DMS53 (cell line): ENCODE measurements at regions not wholly inside any gene's neighbourhood (a gene's known extent, or its start where the extent isn't known, plus 50 kb on each side); places are given as distances from the start of the nearest gene placed in this dataset.
A peak's percentile ranks its signal among the peaks of the same experiment; 100 is the strongest.
"Not testable (repeated sequence)": the region's sequence is repeated elsewhere in the genome, so short reads cannot be mapped to it uniquely, and the experiment has no call there.

ENCODE experiments used
- DNase-seq: peaks from one replicate; lab custom pipeline; 2025; lab: John Stamatoyannopoulos, UW

GRCh38 chr10:60569681-60570080 lies 180.0 kb upstream of the ANK3 start:
- no peak for DNase-seq

GRCh38 chr10:60566096-60566495 lies 176.4 kb upstream of the ANK3 start:
- DNase-seq: no peak

GRCh38 chr10:60565492-60565891 lies 175.8 kb upstream of the ANK3 start:
- DNase-seq: no peak

- no peak for DNase-seq
Measured at GRCh38 chr10:60564475-60564874, 174.8 kb upstream of the ANK3 start.

- DNase-seq: no peak
Measured at GRCh38 chr10:60560451-60560850, 170.8 kb upstream of the ANK3 start.

- no peak for DNase-seq
Measured at GRCh38 chr10:60555700-60556099, 166.0 kb upstream of the ANK3 start.

- DNase-seq: peak; percentile 62
Measured at GRCh38 chr10:60549686-60550085, 160.0 kb upstream of the ANK3 start.

- no peak for DNase-seq
Measured at GRCh38 chr10:60542657-60543056, 153.0 kb upstream of the ANK3 start.

GRCh38 chr10:60541451-60541850 lies 151.8 kb upstream of the ANK3 start:
- DNase-seq: no peak

GRCh38 chr10:60537697-60538096 lies 148.0 kb upstream of the ANK3 start:
- peak; percentile 20 for DNase-seq

- DNase-seq: no peak
Measured at GRCh38 chr10:60536529-60537114, 146.9 kb upstream of the ANK3 start.

GRCh38 chr10:60535427-60535826 lies 145.8 kb upstream of the ANK3 start:
- DNase-seq: no peak

GRCh38 chr10:60534761-60535389 lies 145.2 kb upstream of the ANK3 start:
- DNase-seq: no peak

GRCh38 chr10:60532696-60533468 lies 143.2 kb upstream of the ANK3 start:
- no peak for DNase-seq

- DNase-seq: no peak
Measured at GRCh38 chr10:60531006-60531405, 141.3 kb upstream of the ANK3 start.

GRCh38 chr10:60527676-60528075 lies 138.0 kb upstream of the ANK3 start:
- no peak for DNase-seq

- DNase-seq: no peak
Measured at GRCh38 chr10:60525716-60526585, 136.3 kb upstream of the ANK3 start.

- no peak for DNase-seq
Measured at GRCh38 chr10:60524541-60524940, 134.9 kb upstream of the ANK3 start.

GRCh38 chr10:60523371-60523770 lies 133.7 kb upstream of the ANK3 start:
- not testable (repeated sequence) for DNase-seq

- DNase-seq: no peak
Measured at GRCh38 chr10:60522617-60523016, 132.9 kb upstream of the ANK3 start.

GRCh38 chr10:60521974-60522405 lies 132.3 kb upstream of the ANK3 start:
- DNase-seq: peak; percentile 30

GRCh38 chr10:60518745-60519144 lies 129.1 kb upstream of the ANK3 start:
- DNase-seq: no peak
